ENCODE measurements at regions not wholly inside any gene's neighbourhood (a gene's known extent, or its start where the extent isn't known, plus 50 kb on each side); places are given as distances from the start of the nearest gene placed in this dataset.
A peak's percentile ranks its signal among the peaks of the same experiment; 100 is the strongest.
"Not testable (repeated sequence)": the region's sequence is repeated elsewhere in the genome, so short reads cannot be mapped to it uniquely, and the experiment has no call there.

GRCh38 chr9:66601472-66601871, 299.1 kb upstream of the ZNF658 start:
- CTCF ChIA-PET; intact Hi-C loops (cut with DNase I, micrococcal nuclease); H3K27me3 ChIP-seq (ENCODE audit: control insufficient read depth in 1 of 2, insufficient read depth in 2 of 2, low read length in 2 of 2); H3K36me3 ChIP-seq (ENCODE audit: insufficient read depth, low read length); H3K27ac Mint-ChIP-seq; H3K36me3 Mint-ChIP-seq (ENCODE audit: low read depth); H3K27ac ChIP-seq (ENCODE audit: low read depth in 1 of 2, low read length in 2 of 2); H3K9me3 Mint-ChIP-seq; H3K4me3 Mint-ChIP-seq; H3K4me1 ChIP-seq (ENCODE audit: insufficient read depth, low read length); H3K9me3 ChIP-seq (ENCODE audit: control insufficient read depth in 1 of 2, insufficient read depth in 1 of 2, low read length in 2 of 2); POLR2A ChIA-PET; H3K4me3 ChIP-seq (ENCODE audit: low read length); ATAC-seq (ENCODE audit: poor library complexity); H3K4me1 Mint-ChIP-seq (ENCODE audit: low read depth); H3K27me3 Mint-ChIP-seq: not testable (repeated sequence)
- DNase-seq = peak in 1 of 14 experiments; percentile 0

GRCh38 chr9:66631521-66632046, 268.9 kb upstream of the ZNF658 start:
- H3K4me3 ChIP-seq (ENCODE audit: low read length); ATAC-seq (ENCODE audit: poor library complexity); H3K4me3 Mint-ChIP-seq; H3K36me3 Mint-ChIP-seq (ENCODE audit: low read depth); H3K4me1 ChIP-seq (ENCODE audit: insufficient read depth, low read length); H3K27me3 Mint-ChIP-seq; CTCF ChIA-PET; H3K4me1 Mint-ChIP-seq (ENCODE audit: low read depth); POLR2A ChIA-PET; H3K27ac Mint-ChIP-seq; H3K36me3 ChIP-seq (ENCODE audit: insufficient read depth, low read length); DNase-seq; intact Hi-C loops (cut with DNase I, micrococcal nuclease); H3K9me3 ChIP-seq (ENCODE audit: control insufficient read depth in 1 of 2, insufficient read depth in 1 of 2, low read length in 2 of 2); H3K27me3 ChIP-seq (ENCODE audit: control insufficient read depth in 1 of 2, insufficient read depth in 2 of 2, low read length in 2 of 2); H3K9me3 Mint-ChIP-seq; H3K27ac ChIP-seq (ENCODE audit: low read depth in 1 of 2, low read length in 2 of 2): not testable (repeated sequence)

- H3K27ac ChIP-seq (ENCODE audit: low read depth in 1 of 2, low read length in 2 of 2); H3K4me1 ChIP-seq (ENCODE audit: insufficient read depth, low read length); CTCF ChIA-PET; H3K27ac Mint-ChIP-seq; H3K27me3 ChIP-seq (ENCODE audit: control insufficient read depth in 1 of 2, insufficient read depth in 2 of 2, low read length in 2 of 2); POLR2A ChIA-PET; H3K4me1 Mint-ChIP-seq (ENCODE audit: low read depth); H3K4me3 Mint-ChIP-seq; H3K27me3 Mint-ChIP-seq; intact Hi-C loops (cut with DNase I, micrococcal nuclease); H3K4me3 ChIP-seq (ENCODE audit: low read length); ATAC-seq (ENCODE audit: poor library complexity); H3K9me3 ChIP-seq (ENCODE audit: control insufficient read depth in 1 of 2, insufficient read depth in 1 of 2, low read length in 2 of 2); H3K36me3 ChIP-seq (ENCODE audit: insufficient read depth, low read length); H3K36me3 Mint-ChIP-seq (ENCODE audit: low read depth); H3K9me3 Mint-ChIP-seq; DNase-seq: not testable (repeated sequence)
Measured at GRCh38 chr9:66647675-66648074, 252.8 kb upstream of the ZNF658 start.

GRCh38 chr9:66690242-66690641, 210.3 kb upstream of the ZNF658 start:
- H3K27me3 Mint-ChIP-seq; POLR2A ChIA-PET; H3K36me3 ChIP-seq (ENCODE audit: insufficient read depth, low read length); H3K9me3 ChIP-seq (ENCODE audit: control insufficient read depth in 1 of 2, insufficient read depth in 1 of 2, low read length in 2 of 2); H3K27me3 ChIP-seq (ENCODE audit: control insufficient read depth in 1 of 2, insufficient read depth in 2 of 2, low read length in 2 of 2); H3K36me3 Mint-ChIP-seq (ENCODE audit: low read depth); DNase-seq; CTCF ChIA-PET; H3K27ac Mint-ChIP-seq; H3K9me3 Mint-ChIP-seq; H3K4me3 Mint-ChIP-seq; H3K27ac ChIP-seq (ENCODE audit: low read depth in 1 of 2, low read length in 2 of 2); H3K4me1 Mint-ChIP-seq (ENCODE audit: low read depth); ATAC-seq (ENCODE audit: poor library complexity); H3K4me1 ChIP-seq (ENCODE audit: insufficient read depth, low read length); H3K4me3 ChIP-seq (ENCODE audit: low read length); intact Hi-C loops (cut with DNase I, micrococcal nuclease): not testable (repeated sequence)

GRCh38 chr9:66695561-66696240, 204.8 kb upstream of the ZNF658 start:
- H3K36me3 ChIP-seq (ENCODE audit: insufficient read depth, low read length); H3K4me3 Mint-ChIP-seq; H3K27me3 ChIP-seq (ENCODE audit: control insufficient read depth in 1 of 2, insufficient read depth in 2 of 2, low read length in 2 of 2); POLR2A ChIA-PET; H3K27ac ChIP-seq (ENCODE audit: low read depth in 1 of 2, low read length in 2 of 2); H3K4me3 ChIP-seq (ENCODE audit: low read length); H3K27me3 Mint-ChIP-seq; CTCF ChIA-PET; H3K9me3 Mint-ChIP-seq; H3K36me3 Mint-ChIP-seq (ENCODE audit: low read depth); H3K9me3 ChIP-seq (ENCODE audit: control insufficient read depth in 1 of 2, insufficient read depth in 1 of 2, low read length in 2 of 2); H3K27ac Mint-ChIP-seq; intact Hi-C loops (cut with DNase I, micrococcal nuclease); H3K4me1 ChIP-seq (ENCODE audit: insufficient read depth, low read length); H3K4me1 Mint-ChIP-seq (ENCODE audit: low read depth): not testable (repeated sequence)
- DNase-seq (peak in 1 of 14 experiments; percentile 4), ATAC-seq (ENCODE audit: poor library complexity) (peak; percentile 67)

- H3K4me1 ChIP-seq (ENCODE audit: insufficient read depth, low read length); H3K4me1 Mint-ChIP-seq (ENCODE audit: low read depth); H3K9me3 ChIP-seq (ENCODE audit: control insufficient read depth in 1 of 2, insufficient read depth in 1 of 2, low read length in 2 of 2); H3K36me3 ChIP-seq (ENCODE audit: insufficient read depth, low read length); DNase-seq; intact Hi-C loops (cut with DNase I, micrococcal nuclease); H3K4me3 Mint-ChIP-seq; H3K4me3 ChIP-seq (ENCODE audit: low read length); H3K36me3 Mint-ChIP-seq (ENCODE audit: low read depth); H3K27me3 Mint-ChIP-seq; POLR2A ChIA-PET; H3K27ac Mint-ChIP-seq; CTCF ChIA-PET; H3K9me3 Mint-ChIP-seq; ATAC-seq (ENCODE audit: poor library complexity); H3K27me3 ChIP-seq (ENCODE audit: control insufficient read depth in 1 of 2, insufficient read depth in 2 of 2, low read length in 2 of 2); H3K27ac ChIP-seq (ENCODE audit: low read depth in 1 of 2, low read length in 2 of 2): not testable (repeated sequence)
Measured at GRCh38 chr9:66697343-66698065, 203.0 kb upstream of the ZNF658 start.

- H3K27me3 ChIP-seq (ENCODE audit: control insufficient read depth in 1 of 2, insufficient read depth in 2 of 2, low read length in 2 of 2); H3K27me3 Mint-ChIP-seq; intact Hi-C loops (cut with DNase I, micrococcal nuclease); CTCF ChIA-PET; ATAC-seq (ENCODE audit: poor library complexity); H3K36me3 Mint-ChIP-seq (ENCODE audit: low read depth); H3K4me1 Mint-ChIP-seq (ENCODE audit: low read depth); H3K9me3 Mint-ChIP-seq; H3K4me1 ChIP-seq (ENCODE audit: insufficient read depth, low read length); DNase-seq; H3K4me3 ChIP-seq (ENCODE audit: low read length); H3K4me3 Mint-ChIP-seq; H3K9me3 ChIP-seq (ENCODE audit: control insufficient read depth in 1 of 2, insufficient read depth in 1 of 2, low read length in 2 of 2); H3K27ac Mint-ChIP-seq; POLR2A ChIA-PET; H3K36me3 ChIP-seq (ENCODE audit: insufficient read depth, low read length); H3K27ac ChIP-seq (ENCODE audit: low read depth in 1 of 2, low read length in 2 of 2): not testable (repeated sequence)
Measured at GRCh38 chr9:66698066-66698455, 202.5 kb upstream of the ZNF658 start.

Data from CD4-positive, alpha-beta T cell (primary cell).